ENCODE measurements at regions not wholly inside any gene's neighbourhood (a gene's known extent, or its start where the extent isn't known, plus 50 kb on each side); places are given as distances from the start of the nearest gene placed in this dataset.

GRCh38 chr22:48755059-48755949 is 1072.4 kb downstream of the BRD1 start:
- no peak for DNase-seq (ENCODE audit: low spot score in 2 of 2)
- Mint-ChIP-seq H3K36me3 (no peaks in the 10 kb centered on the region), H3K9me3 (peaks cover 3% of the 10 kb centered on the region), H3K27me3 (peaks cover 1% of the 10 kb centered on the region), H3K27ac (no peak overlapping the region), H3K4me3 (no peak overlapping the region), H3K4me1 (no peaks in the 10 kb centered on the region)
- ATAC-seq (ENCODE audit: low read depth), result no peak

- DNase-seq (ENCODE audit: low spot score in 2 of 2), result no peak
- H3K36me3 Mint-ChIP-seq, result no peaks in the 10 kb centered on the region
- ATAC-seq (ENCODE audit: low read depth), result no peak
- H3K27ac Mint-ChIP-seq, result no peak overlapping the region
- H3K4me1 Mint-ChIP-seq, result no peaks in the 10 kb centered on the region
- no peaks in the 10 kb centered on the region for H3K9me3 Mint-ChIP-seq
- no peak overlapping the region for H3K4me3 Mint-ChIP-seq
- peaks cover 1% of the 10 kb centered on the region for H3K27me3 Mint-ChIP-seq
Observed at GRCh38 chr22:48754611-48755058, 1073.0 kb downstream of the BRD1 start.

GRCh38 chr22:48753752-48754517 is 1073.7 kb downstream of the BRD1 start:
- H3K4me1 Mint-ChIP-seq, result no peaks in the 10 kb centered on the region
- ATAC-seq (ENCODE audit: low read depth) (no peak), DNase-seq (ENCODE audit: low spot score in 2 of 2) (no peak)
- H3K4me3 Mint-ChIP-seq, result no peak overlapping the region
- H3K27ac Mint-ChIP-seq, result no peak overlapping the region
- peaks cover 1% of the 10 kb centered on the region for H3K27me3 Mint-ChIP-seq
- H3K9me3 Mint-ChIP-seq, result no peaks in the 10 kb centered on the region
- no peaks in the 10 kb centered on the region for H3K36me3 Mint-ChIP-seq

- no peak overlapping the region for H3K27ac Mint-ChIP-seq
- no peaks in the 10 kb centered on the region for H3K9me3 Mint-ChIP-seq
- ATAC-seq (ENCODE audit: low read depth) (no peak), DNase-seq (ENCODE audit: low spot score in 2 of 2) (no peak)
- no peak overlapping the region for H3K4me3 Mint-ChIP-seq
- H3K4me1 Mint-ChIP-seq, result no peaks in the 10 kb centered on the region
- no peaks in the 10 kb centered on the region for H3K36me3 Mint-ChIP-seq
- peaks cover 1% of the 10 kb centered on the region for H3K27me3 Mint-ChIP-seq
Observed at GRCh38 chr22:48753381-48753730, 1074.3 kb downstream of the BRD1 start.

- no peak for DNase-seq (ENCODE audit: low spot score in 2 of 2)
- Mint-ChIP-seq H3K9me3 (no peaks in the 10 kb centered on the region), H3K27me3 (no peaks in the 10 kb centered on the region), H3K27ac (no peak overlapping the region), H3K4me1 (no peaks in the 10 kb centered on the region), H3K36me3 (no peaks in the 10 kb centered on the region), H3K4me3 (no peak overlapping the region)
- ATAC-seq (ENCODE audit: low read depth), result no peak
Observed at GRCh38 chr22:48752451-48753380, 1075.0 kb downstream of the BRD1 start.

- H3K4me3 Mint-ChIP-seq, result no peak overlapping the region
- no peak for ATAC-seq (ENCODE audit: low read depth)
- no peaks in the 10 kb centered on the region for H3K36me3 Mint-ChIP-seq
- H3K9me3 Mint-ChIP-seq, result no peaks in the 10 kb centered on the region
- H3K4me1 Mint-ChIP-seq, result no peaks in the 10 kb centered on the region
- H3K27ac Mint-ChIP-seq, result no peak overlapping the region
- H3K27me3 Mint-ChIP-seq, result no peaks in the 10 kb centered on the region
- DNase-seq (ENCODE audit: low spot score in 2 of 2), result no peak
Observed at GRCh38 chr22:48751539-48752437, 1075.9 kb downstream of the BRD1 start.

- H3K27ac Mint-ChIP-seq, result no peak overlapping the region
- H3K4me3 Mint-ChIP-seq, result no peak overlapping the region
- DNase-seq (ENCODE audit: low spot score in 2 of 2) (no peak), ATAC-seq (ENCODE audit: low read depth) (no peak)
- no peaks in the 10 kb centered on the region for H3K27me3 Mint-ChIP-seq
- no peaks in the 10 kb centered on the region for H3K4me1 Mint-ChIP-seq
- no peaks in the 10 kb centered on the region for H3K9me3 Mint-ChIP-seq
- no peaks in the 10 kb centered on the region for H3K36me3 Mint-ChIP-seq
Observed at GRCh38 chr22:48750826-48751440, 1076.7 kb downstream of the BRD1 start.

GRCh38 chr22:48750282-48750681 is 1077.4 kb downstream of the BRD1 start:
- ATAC-seq (ENCODE audit: low read depth), result no peak
- no peaks in the 10 kb centered on the region for H3K9me3 Mint-ChIP-seq
- no peaks in the 10 kb centered on the region for H3K36me3 Mint-ChIP-seq
- H3K27ac Mint-ChIP-seq, result no peak overlapping the region
- DNase-seq (ENCODE audit: low spot score in 2 of 2), result no peak
- no peaks in the 10 kb centered on the region for H3K4me1 Mint-ChIP-seq
- no peak overlapping the region for H3K4me3 Mint-ChIP-seq
- H3K27me3 Mint-ChIP-seq, result no peaks in the 10 kb centered on the region

- no peaks in the 10 kb centered on the region for H3K9me3 Mint-ChIP-seq
- no peak overlapping the region for H3K27ac Mint-ChIP-seq
- H3K4me1 Mint-ChIP-seq, result no peaks in the 10 kb centered on the region
- H3K27me3 Mint-ChIP-seq, result no peaks in the 10 kb centered on the region
- DNase-seq (ENCODE audit: low spot score in 2 of 2) (no peak), ATAC-seq (ENCODE audit: low read depth) (no peak)
- H3K4me3 Mint-ChIP-seq, result no peak overlapping the region
- no peaks in the 10 kb centered on the region for H3K36me3 Mint-ChIP-seq
Observed at GRCh38 chr22:48749555-48750227, 1078.0 kb downstream of the BRD1 start.

GRCh38 chr22:48748860-48749554 is 1078.7 kb downstream of the BRD1 start:
- Mint-ChIP-seq H3K4me3 (no peak overlapping the region), H3K27ac (no peak overlapping the region), H3K27me3 (no peaks in the 10 kb centered on the region), H3K36me3 (no peaks in the 10 kb centered on the region), H3K4me1 (no peaks in the 10 kb centered on the region), H3K9me3 (no peaks in the 10 kb centered on the region)
- DNase-seq (ENCODE audit: low spot score in 2 of 2) (no peak), ATAC-seq (ENCODE audit: low read depth) (no peak)

GRCh38 chr22:48748113-48748859 is 1079.4 kb downstream of the BRD1 start:
- Mint-ChIP-seq H3K27ac (no peak overlapping the region), H3K36me3 (no peaks in the 10 kb centered on the region), H3K4me1 (no peaks in the 10 kb centered on the region), H3K27me3 (no peaks in the 10 kb centered on the region), H3K9me3 (no peaks in the 10 kb centered on the region), H3K4me3 (no peak overlapping the region)
- no peak for DNase-seq (ENCODE audit: low spot score in 2 of 2)
- no peak for ATAC-seq (ENCODE audit: low read depth)
